Fibroblast of the aortic adventitia (primary cell): ENCODE measurements at regions not wholly inside any gene's neighbourhood (a gene's known extent, or its start where the extent isn't known, plus 50 kb on each side); places are given as distances from the start of the nearest gene placed in this dataset.

Experiments used
- DNase-seq: peaks from one replicate; pipeline ENCODE4 v3.0.0-alpha.2; 2010; ENCODE audit warnings: low read depth
- H3K4me3 ChIP-seq: 2 replicates; pipeline ENCODE4 v1.5.1; 2011; ENCODE audit warnings: low read depth, mild to moderate bottlenecking, control low read depth, low read length, moderate library complexity
- TF ChIP-seq, protein P1 (sequence below): IDR thresholded peaks from 2 replicates; pipeline ENCODE4 v1.5.1; 2011; ENCODE audit warnings: mild to moderate bottlenecking, low read length, control low read depth, inconsistent platforms; ENCODE audit not compliant: insufficient read depth

GRCh38 chr2:88831792-88832248, 140.3 kb downstream of the RPIA start:
- TF ChIP-seq, protein P1, sequence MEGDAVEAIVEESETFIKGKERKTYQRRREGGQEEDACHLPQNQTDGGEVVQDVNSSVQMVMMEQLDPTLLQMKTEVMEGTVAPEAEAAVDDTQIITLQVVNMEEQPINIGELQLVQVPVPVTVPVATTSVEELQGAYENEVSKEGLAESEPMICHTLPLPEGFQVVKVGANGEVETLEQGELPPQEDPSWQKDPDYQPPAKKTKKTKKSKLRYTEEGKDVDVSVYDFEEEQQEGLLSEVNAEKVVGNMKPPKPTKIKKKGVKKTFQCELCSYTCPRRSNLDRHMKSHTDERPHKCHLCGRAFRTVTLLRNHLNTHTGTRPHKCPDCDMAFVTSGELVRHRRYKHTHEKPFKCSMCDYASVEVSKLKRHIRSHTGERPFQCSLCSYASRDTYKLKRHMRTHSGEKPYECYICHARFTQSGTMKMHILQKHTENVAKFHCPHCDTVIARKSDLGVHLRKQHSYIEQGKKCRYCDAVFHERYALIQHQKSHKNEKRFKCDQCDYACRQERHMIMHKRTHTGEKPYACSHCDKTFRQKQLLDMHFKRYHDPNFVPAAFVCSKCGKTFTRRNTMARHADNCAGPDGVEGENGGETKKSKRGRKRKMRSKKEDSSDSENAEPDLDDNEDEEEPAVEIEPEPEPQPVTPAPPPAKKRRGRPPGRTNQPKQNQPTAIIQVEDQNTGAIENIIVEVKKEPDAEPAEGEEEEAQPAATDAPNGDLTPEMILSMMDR: peak; percentile 66
- no peak overlapping the region for H3K4me3 ChIP-seq
- peak; percentile 22 for DNase-seq

DNA sequence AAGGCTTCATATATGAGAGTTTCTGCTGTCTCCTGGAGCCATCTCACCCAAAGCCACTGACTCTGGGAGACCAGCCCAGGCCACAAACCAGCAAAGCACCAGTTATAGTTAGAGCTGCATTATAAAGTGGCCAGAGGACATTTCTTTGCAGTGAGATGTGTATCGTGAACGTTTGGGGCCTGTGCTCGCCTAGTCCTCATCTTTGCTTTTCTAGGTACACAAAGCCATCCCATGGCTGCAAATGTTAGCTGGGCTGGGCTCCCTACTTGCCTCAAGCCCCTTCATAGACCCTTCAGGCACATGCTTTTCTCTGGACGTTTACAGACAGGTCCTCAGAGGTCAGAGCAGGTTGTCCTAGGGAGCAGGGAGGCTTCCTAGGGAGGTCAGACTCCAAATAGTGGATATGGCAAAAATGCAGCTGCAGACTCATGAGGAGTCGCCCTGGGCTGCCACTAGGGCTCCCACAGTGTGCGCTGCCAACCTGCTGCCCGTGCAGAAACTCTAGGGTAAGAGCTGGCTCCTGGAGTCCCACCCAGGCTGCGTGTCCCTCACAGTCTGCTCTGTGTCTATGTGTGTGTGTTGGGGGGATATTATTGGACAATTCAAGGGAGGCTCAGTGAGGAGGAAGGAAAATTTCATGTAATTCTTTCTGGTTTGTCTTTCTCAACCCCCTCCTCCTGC, 141.0 kb downstream of the RPIA start:
- H3K4me3 ChIP-seq: no peak overlapping the region
- TF ChIP-seq, protein P1: no peak
- no peak for DNase-seq

GRCh38 chr2:88832992-88833389, 141.5 kb downstream of the RPIA start:
- TF ChIP-seq, protein P1: no peak
- no peak overlapping the region for H3K4me3 ChIP-seq
- no peak for DNase-seq

GRCh38 chr2:88834376-88834775, 142.9 kb downstream of the RPIA start:
- TF ChIP-seq, protein P1: no peak
- no peak for DNase-seq
- H3K4me3 ChIP-seq: no peak overlapping the region

- no peak overlapping the region for H3K4me3 ChIP-seq
- TF ChIP-seq, protein P1: no peak
- DNase-seq: no peak
Observed at GRCh38 chr2:88834866-88835265, 143.4 kb downstream of the RPIA start.

DNA sequence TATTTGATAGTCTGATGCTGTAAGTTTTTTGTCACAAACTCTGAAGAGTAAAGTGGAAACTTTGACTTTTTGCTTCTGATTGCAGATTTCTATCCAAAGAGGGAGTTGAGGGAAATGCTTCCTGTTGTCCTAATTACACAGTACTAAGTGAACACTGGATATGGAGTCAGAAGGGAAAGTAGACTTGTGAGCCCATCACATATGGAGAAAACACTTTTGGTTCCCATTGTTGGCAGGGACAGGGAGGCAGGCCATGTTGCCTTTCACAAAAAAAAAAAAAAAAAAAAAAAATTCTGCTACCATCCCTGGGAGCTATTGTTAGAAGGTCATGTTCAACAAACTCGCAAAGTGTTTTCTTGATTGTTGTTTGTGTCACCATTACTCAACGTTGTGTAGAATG, 144.3 kb downstream of the RPIA start:
- TF ChIP-seq, protein P1: no peak
- DNase-seq: no peak

GRCh38 chr2:88836351-88836750, 144.9 kb downstream of the RPIA start:
- TF ChIP-seq, protein P1: no peak
- no peak overlapping the region for H3K4me3 ChIP-seq
- DNase-seq: no peak

More for the DNA sequence above, 144.3 kb downstream of the RPIA start:
- no peak overlapping the region for H3K4me3 ChIP-seq
